CMK (cell line): ENCODE measurements at regions not wholly inside any gene's neighbourhood (a gene's known extent, or its start where the extent isn't known, plus 50 kb on each side); places are given as distances from the start of the nearest gene placed in this dataset.

Experiments
- DNase-seq: peaks from one replicate; pipeline ENCODE4 v3.0.0-alpha.2; 2010; ENCODE audit warnings: low read depth

DNA sequence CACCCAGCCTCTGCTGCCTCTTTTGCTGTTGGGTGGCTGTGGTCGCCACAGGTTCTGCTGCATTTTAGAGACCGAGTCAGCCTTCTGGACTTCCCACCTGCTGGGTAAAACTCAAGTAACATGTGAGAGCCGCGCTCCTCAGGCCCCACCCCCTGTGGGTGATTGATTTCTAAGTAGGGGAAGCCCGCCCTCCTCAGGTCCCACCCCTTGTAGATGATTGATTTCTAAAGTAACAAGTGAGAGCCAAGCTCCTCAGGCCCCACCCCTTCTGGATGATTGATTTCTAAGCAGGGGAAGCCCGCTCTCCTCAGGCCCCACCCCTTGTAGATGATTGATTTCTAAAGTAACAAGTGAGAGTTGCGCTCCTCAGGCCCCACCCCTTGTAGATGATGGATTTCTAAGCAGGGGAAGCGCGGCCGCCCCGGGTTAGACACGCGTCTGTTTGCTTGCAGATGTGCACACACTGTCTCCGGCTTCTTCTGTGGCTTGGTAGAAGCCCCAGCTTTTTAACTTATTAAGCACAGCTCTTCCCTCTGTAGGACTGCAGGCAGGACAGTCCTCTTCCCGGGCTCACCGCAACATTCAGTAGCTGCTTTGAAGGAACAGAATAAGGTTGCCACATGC lies 83.4 kb downstream of the FAM43A start:
- DNase-seq, result peak; percentile 88

DNA sequence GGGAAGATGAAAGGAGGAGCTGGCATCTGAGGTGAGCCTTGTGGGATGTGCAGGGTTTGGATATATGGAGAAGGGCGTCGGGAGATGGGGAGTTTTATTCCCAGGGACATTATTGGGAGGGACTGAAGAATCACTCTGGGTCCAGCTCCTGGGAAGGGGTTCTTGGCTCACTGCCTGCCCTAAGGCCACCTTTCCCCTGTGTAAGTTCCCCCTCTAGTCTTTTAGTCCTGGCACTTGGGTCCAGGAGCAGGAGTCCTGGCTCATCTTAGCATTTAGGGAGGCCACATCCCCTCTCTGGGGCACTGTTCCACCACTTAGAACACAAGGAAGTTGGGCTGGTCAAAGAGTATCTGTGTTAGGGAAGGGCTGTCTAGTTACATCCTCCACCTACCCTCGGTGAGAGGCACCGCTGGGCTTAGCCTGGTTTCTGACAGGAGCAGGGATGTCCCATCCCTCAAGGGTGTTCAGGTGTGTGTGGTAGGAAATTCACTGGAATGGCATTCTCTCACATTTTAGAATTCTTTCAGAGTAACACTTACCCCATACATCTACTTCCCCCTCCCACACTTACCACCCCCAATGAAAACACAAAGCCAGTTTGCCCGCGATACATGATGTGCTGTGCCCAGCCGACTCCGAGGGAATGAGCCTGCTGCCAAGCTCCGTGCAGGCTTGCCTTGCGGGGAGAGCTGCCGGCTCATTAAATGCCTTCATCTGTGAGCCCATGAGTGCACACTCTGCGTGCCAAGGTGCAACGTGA lies 86.7 kb downstream of the FAM43A start:
- DNase-seq, result no peak

DNA sequence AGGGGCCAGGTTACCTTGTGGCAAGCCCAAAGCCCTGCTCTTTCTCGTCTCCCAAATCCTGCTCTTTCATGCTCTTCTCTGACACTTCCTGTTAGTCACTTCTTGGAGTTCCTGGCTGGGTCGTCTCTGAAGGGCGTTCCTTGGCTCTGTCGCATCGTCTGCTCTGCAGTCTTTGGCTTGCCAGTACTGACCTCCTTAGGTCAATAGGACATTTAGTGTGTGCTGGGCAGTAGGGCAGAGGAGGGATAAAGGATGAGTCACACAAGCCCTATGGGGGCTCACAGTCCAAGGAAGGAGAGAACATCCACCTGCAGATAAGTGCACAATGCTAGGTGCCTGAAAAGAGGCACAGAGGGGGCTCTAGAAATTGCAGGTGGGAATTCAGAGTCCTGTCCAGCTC lies 87.5 kb downstream of the FAM43A start:
- DNase-seq, result no peak

DNA sequence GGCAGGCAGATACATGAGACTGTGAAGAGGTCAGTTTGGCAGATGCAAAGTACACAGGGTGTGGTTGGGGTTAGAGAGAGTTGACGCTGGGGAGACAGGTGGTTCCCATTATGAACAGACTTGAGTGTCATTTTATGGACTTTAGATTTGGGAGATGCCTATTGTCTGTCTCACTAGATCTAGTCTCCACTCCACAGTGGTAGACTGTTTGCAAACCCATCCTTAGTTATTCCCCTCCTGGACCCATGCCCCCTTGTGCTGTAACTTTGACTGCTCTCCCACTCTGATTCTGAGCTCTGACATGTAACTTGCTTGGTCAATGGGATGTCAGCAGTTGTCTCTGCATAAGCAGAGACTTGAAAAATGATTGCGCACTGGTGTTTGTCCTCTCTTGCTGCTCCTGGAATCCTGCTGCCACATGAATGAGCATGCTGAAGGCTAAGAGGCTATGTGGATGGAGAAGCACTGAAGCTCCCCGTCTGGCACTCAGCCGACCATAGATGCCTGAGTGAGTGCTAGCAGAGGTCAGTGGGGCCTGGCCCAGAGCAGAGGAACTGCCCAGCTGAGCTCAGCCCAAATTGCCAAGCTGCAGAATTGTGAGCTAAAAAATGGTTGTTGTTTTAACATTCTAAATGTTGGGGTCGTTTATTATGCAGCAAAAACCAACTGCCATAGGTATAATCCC lies 88.2 kb downstream of the FAM43A start:
- DNase-seq, result no peak

DNA sequence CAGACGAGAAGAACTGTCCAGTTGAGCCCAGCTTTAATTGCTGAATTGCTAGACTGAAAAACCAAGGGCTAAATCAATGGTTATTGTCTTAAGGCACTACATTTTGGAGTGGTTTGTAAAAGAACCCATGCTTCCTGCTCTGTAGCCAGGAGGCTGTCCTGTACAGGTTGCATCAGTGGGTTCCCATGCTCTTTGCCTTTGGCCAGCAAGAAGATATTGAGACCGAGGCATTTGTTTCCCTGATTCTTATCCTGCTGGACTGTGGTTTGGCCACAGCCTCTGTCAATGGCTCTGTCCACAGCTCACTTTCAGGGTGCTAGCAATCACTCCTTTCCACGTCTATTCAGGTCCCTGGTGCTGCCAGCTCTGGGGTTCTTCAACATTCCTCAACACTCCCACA lies 89.6 kb downstream of the FAM43A start:
- DNase-seq, result no peak

DNA sequence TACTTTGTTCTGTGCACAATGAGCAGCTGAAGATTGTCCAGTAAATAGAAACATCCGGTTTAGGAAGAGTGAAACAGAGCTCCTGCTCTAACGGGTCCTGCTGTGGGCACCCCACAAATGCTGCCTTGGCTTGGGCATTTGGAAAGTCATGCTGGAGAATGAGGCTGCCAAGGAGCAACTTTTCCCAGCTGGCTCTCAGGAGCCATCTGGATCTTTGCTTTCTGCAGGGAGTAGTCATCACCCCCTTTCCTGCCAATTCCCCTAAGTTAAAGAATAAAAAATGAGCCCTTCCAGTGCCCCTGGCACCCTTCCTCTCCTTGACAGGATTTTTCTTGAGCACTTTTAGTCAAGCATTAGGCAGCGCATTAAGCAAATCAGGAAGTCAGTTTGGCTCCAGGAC lies 90.0 kb downstream of the FAM43A start:
- no peak for DNase-seq

DNA sequence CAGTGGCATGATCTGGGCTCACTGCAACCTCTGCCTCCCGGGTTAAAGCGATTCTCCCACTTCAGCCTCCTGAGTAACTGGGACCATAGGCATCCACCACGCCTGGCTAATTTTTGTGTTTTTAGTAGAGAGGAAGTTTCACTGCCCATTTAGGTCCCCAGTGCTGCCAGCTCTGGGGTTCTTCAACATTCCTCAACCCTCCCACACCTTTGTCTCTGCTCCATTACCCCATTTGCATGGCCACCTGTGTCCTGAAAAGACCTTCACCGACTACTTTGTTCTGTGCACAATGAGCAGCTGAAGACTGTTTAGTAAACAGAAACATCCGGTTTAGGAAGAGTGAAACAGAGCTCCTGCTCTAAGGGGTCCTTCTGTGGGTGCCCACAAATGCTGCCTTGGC lies 92.0 kb downstream of the FAM43A start:
- DNase-seq, result no peak

DNA sequence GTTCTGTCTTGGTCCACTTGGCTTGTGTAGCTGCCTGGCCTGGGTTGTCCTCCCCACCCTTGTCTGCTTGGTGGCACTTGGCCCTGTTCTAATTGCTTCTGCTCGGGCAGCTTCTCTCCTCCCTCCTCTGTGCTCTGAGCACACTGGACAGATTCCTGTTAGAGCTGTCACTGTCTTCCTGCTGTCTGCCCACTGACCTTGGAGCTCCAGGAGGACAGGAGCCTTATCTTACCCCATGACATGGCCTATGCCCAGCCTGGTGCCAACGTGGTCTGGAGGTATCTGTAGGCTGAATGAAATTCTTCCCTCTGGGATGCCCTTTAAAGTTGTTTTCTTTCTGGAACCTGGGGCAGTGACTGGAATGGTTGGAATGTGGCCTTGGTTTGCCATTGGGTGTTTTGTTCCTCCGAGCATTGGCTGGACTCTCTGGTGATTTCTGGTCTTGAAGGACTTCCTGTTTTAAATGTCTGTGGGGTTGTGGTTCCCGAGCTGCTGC lies 94.1 kb downstream of the FAM43A start:
- DNase-seq, result no peak

DNA sequence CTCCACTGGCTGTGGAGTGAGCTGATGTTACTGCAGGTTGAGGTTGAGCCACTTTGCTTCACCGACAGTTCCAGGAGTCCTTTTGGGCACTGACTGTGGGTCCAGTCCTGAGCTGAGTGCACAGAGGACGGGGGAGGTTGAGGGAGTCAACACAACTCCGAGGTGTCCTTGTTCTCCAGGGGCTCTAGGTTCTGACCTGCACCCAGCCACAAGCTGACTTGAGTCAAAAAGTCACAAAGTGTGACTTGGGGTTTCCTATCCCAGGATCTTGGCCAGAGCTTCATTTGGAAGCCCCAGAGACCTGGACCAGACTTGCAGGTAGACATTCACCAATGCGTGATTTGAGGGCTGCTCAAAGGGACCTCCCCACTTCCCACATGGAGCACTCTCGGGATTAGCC lies 95.0 kb downstream of the FAM43A start:
- no peak for DNase-seq

DNA sequence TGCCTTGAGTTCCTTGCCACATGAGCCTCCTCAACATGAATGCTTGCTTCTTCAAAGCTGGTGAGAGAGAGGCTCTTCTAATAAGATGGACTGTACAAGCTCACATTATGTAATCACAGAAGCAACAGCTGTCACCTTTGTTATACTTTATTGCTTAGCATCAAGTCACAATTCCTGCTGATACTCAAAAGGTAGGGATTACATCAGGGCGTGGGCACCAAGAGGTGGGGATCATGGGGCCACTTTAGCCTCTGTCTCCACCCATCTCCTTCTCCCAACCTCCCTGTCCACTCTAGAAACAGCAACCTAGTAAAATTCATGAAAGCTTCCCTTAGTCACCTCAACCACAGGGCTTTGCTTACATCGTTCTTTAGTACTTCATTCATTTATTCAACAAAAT lies 95.9 kb downstream of the FAM43A start:
- DNase-seq, result no peak

DNA sequence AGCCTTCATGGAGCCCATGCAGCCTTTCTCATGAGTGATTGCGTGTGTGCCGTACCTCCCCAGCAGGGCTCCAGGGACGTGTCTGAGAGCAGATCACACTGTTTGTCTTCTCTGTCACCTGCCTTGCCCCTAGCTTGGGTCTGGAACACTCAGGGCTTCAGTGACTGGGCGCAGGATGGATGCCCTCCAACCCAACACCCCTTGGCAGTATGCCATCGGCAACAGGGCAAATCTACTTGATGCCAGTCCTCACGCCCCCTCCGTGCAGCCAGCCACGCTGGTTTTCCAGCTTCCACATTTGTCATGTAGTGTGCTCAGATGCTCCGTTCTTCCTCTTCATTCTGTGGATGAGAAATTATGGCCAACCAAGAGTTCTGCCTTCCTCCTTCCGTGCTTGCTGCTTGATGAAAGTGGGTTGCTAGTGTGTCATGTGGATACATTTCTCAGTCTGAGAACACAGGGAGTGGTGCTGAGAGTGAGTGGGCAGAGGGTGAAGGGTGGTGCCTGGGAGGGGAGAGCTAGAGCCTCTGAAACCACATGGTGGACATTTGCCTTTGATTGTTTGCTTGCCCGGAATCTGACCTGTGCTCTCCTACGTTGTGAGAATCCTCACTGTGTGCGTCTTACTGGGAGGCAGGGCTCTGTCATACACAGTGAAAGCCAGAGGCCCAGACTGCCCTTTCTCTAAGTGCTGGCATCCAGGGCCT lies 97.2 kb downstream of the FAM43A start:
- DNase-seq, result no peak

DNA sequence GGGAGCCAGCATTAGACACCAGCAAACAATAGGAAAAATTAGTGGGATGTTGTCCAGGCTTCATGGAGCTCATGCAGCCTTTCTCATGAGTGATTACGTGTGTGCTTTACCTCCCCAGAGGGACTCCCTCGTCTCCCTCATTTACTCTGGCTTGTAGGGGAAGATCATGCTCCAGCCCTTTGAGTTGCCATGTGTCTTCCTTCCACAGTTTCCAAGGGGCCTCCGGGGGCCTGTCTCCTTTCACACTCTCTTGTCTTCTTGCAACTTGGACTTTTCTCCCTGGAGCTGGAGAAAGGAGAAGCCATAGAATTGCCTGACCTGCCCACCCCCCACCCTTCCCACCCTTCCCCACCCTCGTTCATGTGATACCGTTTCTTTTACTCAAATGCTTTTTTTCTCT lies 98.7 kb downstream of the FAM43A start:
- no peak for DNase-seq

DNA sequence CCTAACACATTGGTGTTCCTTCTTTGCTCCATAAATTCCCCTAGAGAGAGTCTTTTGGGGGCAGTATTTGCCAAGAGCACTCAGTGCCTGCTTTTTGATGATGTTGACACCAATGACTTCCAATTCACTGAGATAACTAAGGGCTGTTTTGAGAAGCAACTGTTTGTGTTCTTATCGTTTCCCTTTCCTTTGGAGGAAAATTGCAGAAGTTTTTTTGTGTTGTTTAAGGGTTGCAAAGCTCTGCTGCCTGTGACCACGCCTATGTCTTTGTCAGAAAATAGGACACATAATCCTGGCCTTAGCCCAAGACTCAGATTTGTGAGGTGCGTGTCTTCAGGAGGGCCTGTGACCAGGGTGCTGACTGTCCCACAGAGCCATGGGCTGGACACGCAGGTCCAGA lies 99.6 kb downstream of the FAM43A start:
- no peak for DNase-seq

DNA sequence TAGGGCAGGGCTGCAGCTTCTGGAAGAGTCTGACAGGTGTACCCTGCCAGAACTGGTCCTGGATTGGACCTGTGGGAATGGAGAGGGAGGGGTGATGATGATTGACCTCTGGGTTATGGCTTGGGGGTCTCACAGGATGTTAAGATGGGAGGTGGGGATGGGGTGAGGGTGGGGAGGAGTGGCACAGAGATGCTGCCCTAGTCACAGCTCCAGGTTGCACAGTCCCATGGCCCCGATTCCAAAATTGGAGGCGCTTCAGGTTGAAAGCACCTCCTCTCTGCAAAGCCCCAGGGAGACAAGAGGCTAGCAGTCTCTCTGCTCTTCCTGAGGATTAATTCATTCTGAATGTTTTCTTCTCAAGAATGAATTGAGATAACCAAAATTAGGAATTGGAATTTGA lies 101.4 kb downstream of the FAM43A start:
- no peak for DNase-seq

DNA sequence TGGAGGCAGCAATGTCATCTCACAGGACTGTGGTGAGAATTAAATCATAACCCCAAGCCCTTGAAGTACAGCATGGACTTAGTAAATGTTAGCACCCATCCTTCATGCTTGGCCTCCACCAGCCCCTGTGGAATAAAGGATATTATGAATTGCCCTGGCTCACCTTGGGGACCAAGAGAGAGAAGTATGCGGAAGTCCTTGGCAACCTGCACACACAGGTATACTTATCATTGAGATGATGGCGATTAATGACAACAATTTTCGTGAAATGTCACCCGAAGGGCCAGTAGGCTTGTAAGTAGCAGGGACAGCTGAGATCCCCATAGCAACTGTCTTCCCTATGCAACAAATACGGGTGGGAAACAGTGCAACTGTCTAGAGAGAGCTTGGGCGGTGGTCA lies 102.0 kb downstream of the FAM43A start:
- DNase-seq, result no peak

DNA sequence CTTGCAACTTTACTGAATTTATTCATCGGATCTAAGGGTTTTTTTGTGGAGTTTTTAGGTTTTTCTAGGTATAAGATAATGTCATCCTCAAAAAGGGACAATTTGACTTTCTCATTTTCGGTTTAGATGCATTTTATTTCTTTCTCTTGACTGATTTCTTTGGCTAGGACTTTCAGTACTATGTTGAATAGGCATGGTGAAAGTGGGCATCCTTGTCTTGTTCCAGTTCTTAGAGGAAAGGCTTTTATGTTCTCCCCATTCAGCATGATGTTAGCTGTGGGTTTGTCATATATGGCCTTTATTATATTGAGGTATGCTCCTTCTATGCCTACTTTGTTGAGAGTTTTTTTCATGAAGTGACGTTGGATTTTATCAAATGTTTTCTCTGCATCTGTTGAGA lies 106.7 kb downstream of the FAM43A start:
- DNase-seq, result no peak

DNA sequence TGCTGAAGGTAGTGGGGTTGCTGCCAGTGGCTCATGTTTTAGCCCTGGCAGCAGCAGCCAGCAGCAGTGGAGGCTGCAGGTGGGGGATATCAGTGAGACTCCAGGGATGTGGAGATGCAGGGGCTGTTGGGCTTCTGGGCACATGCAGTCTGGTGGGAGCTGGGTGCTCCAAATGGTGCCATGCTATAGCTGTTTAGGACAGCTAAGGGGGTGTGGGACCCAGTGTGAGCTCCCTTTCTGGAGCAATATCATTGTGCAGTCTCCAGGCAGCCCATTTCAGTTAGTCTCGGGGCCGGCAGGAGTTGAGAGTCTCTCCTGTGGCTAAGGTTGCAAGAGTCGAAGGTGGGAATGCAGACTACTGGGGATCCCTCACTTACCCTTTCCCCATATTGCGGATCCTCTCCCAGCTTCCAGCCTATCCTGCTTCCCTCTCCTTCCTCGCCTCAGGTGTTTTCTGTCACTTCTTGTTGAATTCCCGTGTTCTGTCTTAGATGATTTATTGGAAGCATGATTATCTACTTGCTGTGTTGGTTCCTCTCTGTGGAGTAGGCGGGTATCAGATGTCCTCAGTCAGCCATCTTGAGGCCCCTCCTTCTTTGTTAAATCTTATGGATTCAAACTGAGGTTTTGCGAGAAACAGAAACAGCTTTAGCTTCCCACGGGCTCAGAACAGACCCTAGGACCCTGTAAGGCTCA lies 112.0 kb downstream of the FAM43A start:
- no peak for DNase-seq

DNA sequence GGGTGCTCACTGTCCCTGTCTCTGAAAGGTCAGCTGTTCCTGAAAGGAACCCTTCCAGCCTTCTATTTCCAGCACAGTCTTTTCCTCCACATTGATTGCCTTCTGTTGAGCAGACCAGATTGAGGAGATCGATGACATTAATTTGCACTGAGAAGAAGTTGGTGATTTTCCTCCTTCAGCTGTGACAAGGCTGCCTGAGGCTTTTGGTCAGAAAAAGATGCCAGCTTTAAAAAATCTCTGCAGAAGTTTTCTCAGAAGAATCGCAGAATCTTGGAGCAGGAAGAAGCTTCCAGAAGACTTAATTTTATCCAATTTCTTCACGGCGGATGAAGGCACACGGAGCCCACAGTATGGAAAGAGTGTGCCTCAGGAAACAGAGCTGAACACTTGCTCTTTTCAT lies 112.8 kb downstream of the FAM43A start:
- DNase-seq, result no peak

DNA sequence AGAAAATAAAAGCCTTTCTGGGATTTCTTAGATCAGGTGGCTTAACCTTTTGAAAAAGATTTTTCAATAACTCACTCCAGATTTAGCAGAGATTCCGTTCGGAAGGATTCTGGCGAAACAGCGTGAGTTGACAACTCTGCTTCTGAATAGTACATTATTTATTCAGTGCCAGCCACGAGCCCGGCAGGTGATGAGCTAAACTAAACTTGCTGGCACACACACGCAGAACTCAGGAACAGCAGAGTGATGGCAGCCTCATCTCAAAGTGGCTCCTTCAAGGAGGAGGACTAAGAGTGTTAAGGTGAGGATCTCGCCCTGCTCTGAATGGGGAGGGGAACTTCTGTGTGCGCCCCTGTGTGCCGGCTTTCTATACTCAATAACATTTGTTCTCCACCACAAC lies 114.3 kb downstream of the FAM43A start:
- DNase-seq, result no peak

DNA sequence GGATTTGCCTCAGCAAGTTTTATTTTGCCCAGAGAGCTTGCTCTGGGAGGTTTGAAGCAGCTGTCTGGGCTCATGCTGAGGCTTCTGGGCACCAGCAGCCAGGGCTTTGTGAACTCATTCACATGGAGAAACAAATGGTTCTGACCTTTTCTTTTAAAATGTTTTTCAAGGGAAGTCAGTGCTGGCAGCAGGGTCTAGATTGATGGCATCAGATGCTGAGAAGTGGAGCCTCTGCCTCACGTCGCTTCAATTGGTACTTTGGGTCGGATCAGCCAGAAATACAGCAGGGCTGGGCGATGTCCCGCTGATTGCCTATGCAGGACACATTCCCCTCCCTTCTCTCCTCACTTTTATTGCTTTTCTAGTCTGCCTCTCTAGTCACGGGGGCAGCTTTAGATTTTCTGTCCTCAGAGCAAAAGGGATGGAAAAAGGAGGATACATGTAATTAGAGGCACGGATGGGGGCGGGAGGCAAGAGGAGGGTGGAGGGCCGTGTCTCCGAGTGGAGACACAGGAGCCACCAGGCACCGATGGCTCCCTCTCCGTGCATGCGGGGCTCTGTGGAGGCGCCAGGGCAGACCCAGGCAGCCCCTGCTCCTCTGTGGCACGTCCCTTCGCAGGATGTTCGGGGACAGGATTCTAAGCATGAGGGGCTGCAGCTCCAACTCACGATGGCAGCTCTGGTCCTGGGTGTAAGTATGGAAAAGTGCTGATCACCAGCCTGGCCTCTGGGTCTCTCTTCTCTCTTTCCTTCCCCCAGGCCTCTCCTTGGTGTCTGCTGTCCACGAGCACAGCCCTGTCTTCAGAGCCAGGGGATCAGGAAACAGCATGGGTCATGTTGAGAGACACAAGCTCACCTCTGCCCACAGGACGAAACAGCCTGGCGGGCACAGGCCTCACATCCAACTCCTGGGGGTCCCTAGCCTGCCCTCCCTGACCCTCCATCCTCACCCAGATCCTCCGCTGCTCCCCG lies 116.1 kb downstream of the FAM43A start:
- DNase-seq, result no peak

DNA sequence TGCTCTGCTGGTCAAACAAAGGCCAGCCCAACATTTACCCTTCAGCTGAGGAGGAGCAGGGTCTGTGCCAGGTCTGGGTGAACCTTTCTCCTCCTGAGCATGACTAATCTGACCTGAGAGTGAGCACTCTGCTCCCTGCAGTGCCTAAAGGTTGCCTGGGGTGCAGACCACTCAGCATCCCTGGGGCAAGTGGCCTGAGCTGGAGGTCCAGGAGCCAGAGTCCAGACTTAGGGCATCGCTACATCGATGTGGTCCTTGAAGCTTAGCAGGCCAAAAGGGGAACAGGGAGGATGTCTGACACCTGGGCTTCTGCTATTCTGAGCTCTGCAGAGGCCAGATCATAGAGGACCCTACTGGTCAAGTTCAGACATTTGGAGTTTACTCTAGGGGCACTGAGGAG lies 119.1 kb downstream of the FAM43A start:
- DNase-seq, result no peak
